ENCODE measurements at regions not wholly inside any gene's neighbourhood (a gene's known extent, or its start where the extent isn't known, plus 50 kb on each side); places are given as distances from the start of the nearest gene placed in this dataset.

- TF ChIP-seq FOXP2 (optimal IDR thresholded peaks at IDR 0.05; ENCODE audit: borderline replicate concordance, extremely low read depth, extremely low read length, insufficient read depth) (no peak), SIN3A (IDR thresholded peaks at IDR 0.05; ENCODE audit: borderline replicate concordance, insufficient read depth, low read length) (no peak), POLR2AphosphoS5 (IDR thresholded peaks at IDR 0.05; ENCODE audit: low read depth, low read length) (no peak), REST (IDR thresholded peaks at IDR 0.05; ENCODE audit: insufficient read depth in 1 of 2, low read depth in 2 of 2, low read length in 2 of 2) (no peak), TAF1 (IDR thresholded peaks at IDR 0.05; ENCODE audit: borderline replicate concordance, insufficient read depth, low read length) (no peak)
Observed at GRCh38 chr5:61775901-61776300, 443.8 kb downstream of the ZSWIM6 start.

- peak; percentile 39 to 80; a peak in 3 of 4 replicates for TF ChIP-seq REST (IDR thresholded peaks at IDR 0.05; ENCODE audit: insufficient read depth in 1 of 2, low read depth in 2 of 2, low read length in 2 of 2)
- no peak for TF ChIP-seq TAF1 (IDR thresholded peaks at IDR 0.05; ENCODE audit: borderline replicate concordance, insufficient read depth, low read length)
Observed at GRCh38 chr5:61777292-61777691, 445.2 kb downstream of the ZSWIM6 start.

DNA sequence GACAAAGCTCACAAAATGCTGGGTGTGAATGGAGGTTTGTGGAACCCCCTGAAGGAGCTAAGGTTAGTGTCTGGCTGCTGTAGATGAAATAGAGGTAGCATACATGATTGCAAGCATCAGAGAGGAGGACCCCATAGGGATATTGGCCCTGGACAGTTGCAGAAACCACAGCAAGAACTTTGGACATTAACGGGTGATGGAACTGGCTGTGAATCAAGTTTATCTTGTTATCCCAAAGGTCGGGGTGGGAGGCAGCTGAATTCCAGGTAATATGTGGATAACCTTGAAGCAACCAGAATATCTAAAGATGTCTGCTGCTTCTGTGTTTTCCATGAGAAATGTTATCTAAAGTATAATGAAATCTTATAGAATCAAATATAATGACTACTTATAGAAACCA is 447.7 kb downstream of the ZSWIM6 start:
- TF ChIP-seq POLR2AphosphoS5 (IDR thresholded peaks at IDR 0.05; ENCODE audit: low read depth, low read length) (no peak), SIN3A (IDR thresholded peaks at IDR 0.05; ENCODE audit: borderline replicate concordance, insufficient read depth, low read length) (no peak), FOXP2 (optimal IDR thresholded peaks at IDR 0.05; ENCODE audit: borderline replicate concordance, extremely low read depth, extremely low read length, insufficient read depth) (no peak), TAF1 (IDR thresholded peaks at IDR 0.05; ENCODE audit: borderline replicate concordance, insufficient read depth, low read length) (no peak), REST (IDR thresholded peaks at IDR 0.05; ENCODE audit: insufficient read depth in 1 of 2, low read depth in 2 of 2, low read length in 2 of 2) (no peak)

- TF ChIP-seq FOXP2 (optimal IDR thresholded peaks at IDR 0.05; ENCODE audit: borderline replicate concordance, extremely low read depth, extremely low read length, insufficient read depth) (no peak), POLR2AphosphoS5 (IDR thresholded peaks at IDR 0.05; ENCODE audit: low read depth, low read length) (no peak), TAF1 (IDR thresholded peaks at IDR 0.05; ENCODE audit: borderline replicate concordance, insufficient read depth, low read length) (no peak), REST (IDR thresholded peaks at IDR 0.05; ENCODE audit: insufficient read depth in 1 of 2, low read depth in 2 of 2, low read length in 2 of 2) (no peak), SIN3A (IDR thresholded peaks at IDR 0.05; ENCODE audit: borderline replicate concordance, insufficient read depth, low read length) (no peak)
Observed at GRCh38 chr5:61783481-61783880, 451.4 kb downstream of the ZSWIM6 start.

- peak in 1 of 2 experiments; percentile 50; a peak in 1 of 4 replicates for TF ChIP-seq REST (IDR thresholded peaks at IDR 0.05; ENCODE audit: insufficient read depth in 1 of 2, low read depth in 2 of 2, low read length in 2 of 2)
- TF ChIP-seq FOXP2 (optimal IDR thresholded peaks at IDR 0.05; ENCODE audit: borderline replicate concordance, extremely low read depth, extremely low read length, insufficient read depth), result no peak
Observed at GRCh38 chr5:61784341-61784740, 452.3 kb downstream of the ZSWIM6 start.

All from PFSK-1 (cell line).